NT2/D1 (cell line): ENCODE measurements at regions not wholly inside any gene's neighbourhood (a gene's known extent, or its start where the extent isn't known, plus 50 kb on each side); places are given as distances from the start of the nearest gene placed in this dataset.

Source experiments
- SUZ12 ChIP-seq: IDR thresholded peaks from 2 replicates; pipeline ENCODE4 v1.6.1; 2011; ENCODE audit not compliant: insufficient read length, insufficient read depth; ENCODE audit errors: extremely low read depth
- YY1 ChIP-seq: IDR thresholded peaks from 2 replicates; pipeline ENCODE4 v1.6.1; 2011; ENCODE audit not compliant: insufficient read length, insufficient read depth
- ZNF274 ChIP-seq: IDR thresholded peaks from 2 replicates; pipeline ENCODE4 v1.6.1; 2011; ENCODE audit warnings: mild to moderate bottlenecking, low read depth, low read length

GRCh38 chr11:121366038-121366437, 73.5 kb downstream of the SC5D start:
- TF ChIP-seq YY1 (no peak), ZNF274 (no peak), SUZ12 (no peak)
